Stomach (tissue), 4 donors: ENCODE measurements at regions not wholly inside any gene's neighbourhood (a gene's known extent, or its start where the extent isn't known, plus 50 kb on each side); places are given as distances from the start of the nearest gene placed in this dataset.

ENCODE experiments used
- CTCF ChIP-seq, 7 experiments: fragments of 450-650 bp in 4 of 7; fragments of 200-600 bp in 3 of 7; sonication (generic) in 3 of 7; IDR thresholded peaks; one replicate each; pipeline ENCODE4 v1.5.1; 2016 to 2019; ENCODE audit warnings: antibody characterized with exemption in 7 of 7, control low read depth in 2 of 7, mild to moderate bottlenecking in 1 of 7
- EP300 ChIP-seq: sonication (generic); formaldehyde crosslinking; IDR thresholded peaks from one replicate; pipeline ENCODE4 v1.6.1; 2017; ENCODE audit warnings: antibody characterized with exemption
- POLR2A ChIP-seq, 4 donors: fragments of 450-650 bp; IDR thresholded peaks; one replicate each; pipeline ENCODE4 v1.6.1; 2016; ENCODE audit warnings: antibody characterized with exemption in 4 of 4, control low read depth in 2 of 4, mild to moderate bottlenecking in 1 of 4, moderate library complexity in 1 of 4
- POLR2AphosphoS5 ChIP-seq, 3 donors: sonication (generic); formaldehyde crosslinking; IDR thresholded peaks; one replicate each; pipeline ENCODE4 v1.6.1; 2016; ENCODE audit warnings: antibody characterized with exemption in 3 of 3

GRCh38 chr7:118735441-118735840 is 510.9 kb downstream of the ANKRD7 start:
- TF ChIP-seq POLR2A (IDR thresholded peaks at IDR 0.05) (no peak), EP300 (no peak), CTCF (IDR thresholded peaks at IDR 0.05) (no peak), POLR2AphosphoS5 (IDR thresholded peaks at IDR 0.05) (no peak)
